ENCODE measurements at regions not wholly inside any gene's neighbourhood (a gene's known extent, or its start where the extent isn't known, plus 50 kb on each side); places are given as distances from the start of the nearest gene placed in this dataset.

DNA sequence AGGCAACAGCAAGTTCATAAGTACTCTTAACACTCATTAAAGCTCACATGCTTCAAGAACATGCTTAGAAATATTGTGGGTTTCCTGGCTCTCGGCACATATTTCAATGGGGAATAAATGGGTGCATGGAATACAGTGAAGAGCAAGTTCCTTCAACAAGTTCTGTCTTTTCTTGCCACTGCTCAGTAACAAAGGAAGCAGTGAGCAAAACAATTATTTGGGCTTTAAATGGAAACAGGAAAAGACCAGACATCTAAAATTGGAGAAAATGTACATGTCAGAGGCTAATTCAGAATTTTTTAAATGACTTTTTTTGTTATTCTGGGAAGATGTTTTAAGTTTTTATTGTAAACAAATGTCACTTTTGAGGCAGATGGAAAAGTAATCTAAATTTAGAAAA, 478.7 kb downstream of the SETD4 start:
- Histone ChIP-seq H3K4me3 (ENCODE audit: low read depth, low read length, poor library complexity, severe bottlenecking) (no peak overlapping the region), H3K79me2 (ENCODE audit: insufficient read depth, low read depth, low read length) (no peaks in the 10 kb centered on the region), H3K4me1 (ENCODE audit: insufficient read depth, low read length, poor library complexity, severe bottlenecking) (no peaks in the 10 kb centered on the region), H3K9me2 (ENCODE audit: insufficient read depth, low read length) (no peaks in the 10 kb centered on the region), H2AFZ (ENCODE audit: low read length) (no peak overlapping the region), H3K36me3 (ENCODE audit: insufficient read depth, low read length) (no peaks in the 10 kb centered on the region), H3K4me2 (ENCODE audit: low read length) (no peak overlapping the region), H4K20me1 (ENCODE audit: insufficient read depth, low read length) (no peaks in the 10 kb centered on the region), H3K27ac (ENCODE audit: low read depth, low read length, poor library complexity, severe bottlenecking) (no peak overlapping the region), H3K9me3 (ENCODE audit: low read length) (no peaks in the 10 kb centered on the region)
- TF ChIP-seq, protein P1, sequence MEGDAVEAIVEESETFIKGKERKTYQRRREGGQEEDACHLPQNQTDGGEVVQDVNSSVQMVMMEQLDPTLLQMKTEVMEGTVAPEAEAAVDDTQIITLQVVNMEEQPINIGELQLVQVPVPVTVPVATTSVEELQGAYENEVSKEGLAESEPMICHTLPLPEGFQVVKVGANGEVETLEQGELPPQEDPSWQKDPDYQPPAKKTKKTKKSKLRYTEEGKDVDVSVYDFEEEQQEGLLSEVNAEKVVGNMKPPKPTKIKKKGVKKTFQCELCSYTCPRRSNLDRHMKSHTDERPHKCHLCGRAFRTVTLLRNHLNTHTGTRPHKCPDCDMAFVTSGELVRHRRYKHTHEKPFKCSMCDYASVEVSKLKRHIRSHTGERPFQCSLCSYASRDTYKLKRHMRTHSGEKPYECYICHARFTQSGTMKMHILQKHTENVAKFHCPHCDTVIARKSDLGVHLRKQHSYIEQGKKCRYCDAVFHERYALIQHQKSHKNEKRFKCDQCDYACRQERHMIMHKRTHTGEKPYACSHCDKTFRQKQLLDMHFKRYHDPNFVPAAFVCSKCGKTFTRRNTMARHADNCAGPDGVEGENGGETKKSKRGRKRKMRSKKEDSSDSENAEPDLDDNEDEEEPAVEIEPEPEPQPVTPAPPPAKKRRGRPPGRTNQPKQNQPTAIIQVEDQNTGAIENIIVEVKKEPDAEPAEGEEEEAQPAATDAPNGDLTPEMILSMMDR (conservative IDR thresholded peaks at IDR 0.05; ENCODE audit: low read length): no peak
- TF ChIP-seq EZH2phosphoT487 (IDR thresholded peaks at IDR 0.05; ENCODE audit: borderline replicate concordance, low read depth, low read length): no peak
- BruUV-seq (replicated peaks): no TSS peak
- intact Hi-C loops (cut with micrococcal nuclease; ENCODE audit: unreplicated experiment): no loop called here
- ChIA-PET CTCF (ENCODE audit: unreplicated experiment) (no interaction called here), POLR2A (no interaction called here)
- no peak for DNase-seq (ENCODE audit: low spot score)

DNA sequence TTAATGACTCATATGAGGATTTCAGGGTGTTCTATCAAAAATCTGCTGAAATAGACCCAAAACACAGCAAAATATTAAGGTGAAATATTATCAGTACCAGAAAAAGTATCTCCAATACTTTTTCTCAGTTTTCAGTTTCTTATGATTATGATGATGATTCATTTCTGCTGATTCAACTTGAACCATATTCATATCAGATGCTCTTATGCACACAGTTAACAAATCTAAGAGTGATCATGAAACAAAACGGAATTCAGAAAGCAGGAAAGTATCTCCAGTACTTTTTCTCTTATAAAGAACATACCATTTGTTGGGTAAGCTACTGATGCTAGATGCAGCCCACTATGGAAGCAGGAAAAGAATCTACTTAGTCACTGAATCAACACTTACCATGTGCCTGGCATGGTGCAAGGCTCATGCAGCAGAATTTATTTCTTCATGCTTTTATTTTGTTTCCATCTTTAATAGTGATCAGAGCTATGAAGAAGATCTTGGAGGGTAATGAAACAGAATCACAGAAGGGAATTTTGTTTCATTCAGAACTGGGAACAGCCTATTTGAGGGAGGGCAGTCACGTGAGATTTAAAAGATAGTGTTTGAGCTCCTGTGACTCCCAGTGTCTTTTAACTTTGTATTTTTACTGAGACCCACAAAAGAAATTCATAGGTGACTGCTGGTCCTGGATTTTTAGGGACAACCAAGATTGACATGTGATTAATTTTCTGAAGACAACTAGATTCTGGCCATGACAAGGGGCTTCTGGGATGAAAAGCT, 480.6 kb downstream of the SETD4 start:
- H3K79me2 ChIP-seq (ENCODE audit: insufficient read depth, low read depth, low read length): no peaks in the 10 kb centered on the region
- H3K4me1 ChIP-seq (ENCODE audit: insufficient read depth, low read length, poor library complexity, severe bottlenecking): no peaks in the 10 kb centered on the region
- no peaks in the 10 kb centered on the region for H4K20me1 ChIP-seq (ENCODE audit: insufficient read depth, low read length)
- no peak overlapping the region for H3K27ac ChIP-seq (ENCODE audit: low read depth, low read length, poor library complexity, severe bottlenecking)
- intact Hi-C loops (cut with micrococcal nuclease; ENCODE audit: unreplicated experiment): no loop called here
- H3K4me2 ChIP-seq (ENCODE audit: low read length): no peak overlapping the region
- no peak overlapping the region for H3K4me3 ChIP-seq (ENCODE audit: low read depth, low read length, poor library complexity, severe bottlenecking)
- DNase-seq (ENCODE audit: low spot score): no peak
- no peaks in the 10 kb centered on the region for H3K36me3 ChIP-seq (ENCODE audit: insufficient read depth, low read length)
- POLR2A ChIA-PET: interaction anchor here (0.6 kb wide), 1 partner anchor 19 kb away, joined by 3 read pairs; no protein-coding TSS in a partner anchor
- no peak overlapping the region for H2AFZ ChIP-seq (ENCODE audit: low read length)
- CTCF ChIA-PET (ENCODE audit: unreplicated experiment): no interaction called here
- H3K9me3 ChIP-seq (ENCODE audit: low read length): no peaks in the 10 kb centered on the region
- BruUV-seq (replicated peaks): no TSS peak
- H3K9me2 ChIP-seq (ENCODE audit: insufficient read depth, low read length): no peaks in the 10 kb centered on the region
- no peak for TF ChIP-seq EZH2phosphoT487 (IDR thresholded peaks at IDR 0.05; ENCODE audit: borderline replicate concordance, low read depth, low read length)
- TF ChIP-seq, protein P1 (conservative IDR thresholded peaks at IDR 0.05; ENCODE audit: low read length): no peak

DNA sequence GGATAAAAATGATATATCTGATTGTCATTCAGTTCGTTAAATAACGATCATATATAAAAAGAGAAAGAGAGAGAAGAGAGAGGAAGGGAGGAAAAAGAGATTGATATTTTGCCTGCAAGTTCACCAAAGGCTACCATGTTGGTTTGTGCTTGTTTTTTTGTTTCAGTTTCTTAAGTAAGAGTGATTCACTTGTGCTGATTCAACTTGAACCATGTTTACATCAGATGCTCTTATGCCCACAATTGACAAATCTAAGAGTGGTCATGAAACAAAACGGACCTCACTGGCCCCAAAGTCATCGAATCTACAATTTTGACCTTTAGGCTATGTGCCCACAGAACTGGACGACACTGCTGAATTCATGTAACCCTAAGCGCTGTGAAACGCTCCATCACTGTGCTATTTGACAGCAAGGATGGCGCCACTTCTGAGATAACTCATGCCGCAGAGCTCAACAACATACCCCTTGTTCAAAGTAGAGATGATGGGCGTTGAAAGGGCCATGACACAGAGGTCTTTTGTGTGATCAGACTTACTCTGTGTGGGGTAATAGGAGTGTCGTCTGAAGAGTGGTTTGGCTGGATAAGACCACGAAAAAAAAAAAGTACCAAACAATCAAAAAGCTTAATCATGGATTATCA, 481.4 kb downstream of the SETD4 start:
- H3K36me3 ChIP-seq (ENCODE audit: insufficient read depth, low read length): no peaks in the 10 kb centered on the region
- TF ChIP-seq, protein P1 (conservative IDR thresholded peaks at IDR 0.05; ENCODE audit: low read length): no peak
- no peak for TF ChIP-seq EZH2phosphoT487 (IDR thresholded peaks at IDR 0.05; ENCODE audit: borderline replicate concordance, low read depth, low read length)
- no peak overlapping the region for H3K4me2 ChIP-seq (ENCODE audit: low read length)
- ChIA-PET CTCF (ENCODE audit: unreplicated experiment) (no interaction called here), POLR2A (interaction anchor here (0.6 to 1.3 kb wide), 2 partner anchors 11 to 18 kb away, joined by 3 read pairs; no protein-coding TSS in a partner anchor)
- no peaks in the 10 kb centered on the region for H3K79me2 ChIP-seq (ENCODE audit: insufficient read depth, low read depth, low read length)
- H3K9me2 ChIP-seq (ENCODE audit: insufficient read depth, low read length): no peaks in the 10 kb centered on the region
- no peaks in the 10 kb centered on the region for H3K4me1 ChIP-seq (ENCODE audit: insufficient read depth, low read length, poor library complexity, severe bottlenecking)
- no peak overlapping the region for H3K4me3 ChIP-seq (ENCODE audit: low read depth, low read length, poor library complexity, severe bottlenecking)
- no peak overlapping the region for H2AFZ ChIP-seq (ENCODE audit: low read length)
- no TSS peak for BruUV-seq (replicated peaks)
- no peaks in the 10 kb centered on the region for H4K20me1 ChIP-seq (ENCODE audit: insufficient read depth, low read length)
- no peak overlapping the region for H3K27ac ChIP-seq (ENCODE audit: low read depth, low read length, poor library complexity, severe bottlenecking)
- H3K9me3 ChIP-seq (ENCODE audit: low read length): no peaks in the 10 kb centered on the region
- no peak for DNase-seq (ENCODE audit: low spot score)
- intact Hi-C loops (cut with micrococcal nuclease; ENCODE audit: unreplicated experiment): no loop called here

All from OCI-LY7 (cell line).